ENCODE measurements at regions not wholly inside any gene's neighbourhood (a gene's known extent, or its start where the extent isn't known, plus 50 kb on each side); places are given as distances from the start of the nearest gene placed in this dataset.

GRCh38 chr3:150300852-150301517 lies 107.1 kb upstream of the TSC22D2 start:
- H3K36me3 Mint-ChIP-seq (ENCODE audit: low read depth) = no peaks in the 10 kb centered on the region
- H3K9me3 Mint-ChIP-seq = no peaks in the 10 kb centered on the region
- peaks cover 30% of the 10 kb centered on the region for H3K27me3 Mint-ChIP-seq
- ATAC-seq (no peak), DNase-seq (no peak)
- no peak overlapping the region for H3K4me3 Mint-ChIP-seq
- H3K27ac Mint-ChIP-seq = no peak overlapping the region
- H3K4me1 Mint-ChIP-seq = no peaks in the 10 kb centered on the region

GRCh38 chr3:150300388-150300787 lies 107.7 kb upstream of the TSC22D2 start:
- Mint-ChIP-seq H3K36me3 (ENCODE audit: low read depth) (no peaks in the 10 kb centered on the region), H3K9me3 (no peaks in the 10 kb centered on the region), H3K4me3 (no peak overlapping the region), H3K27me3 (peaks cover 26% of the 10 kb centered on the region), H3K27ac (no peak overlapping the region), H3K4me1 (no peaks in the 10 kb centered on the region)
- no peak for DNase-seq
- no peak for ATAC-seq

- no peak for DNase-seq
- H3K4me3 Mint-ChIP-seq = no peak overlapping the region
- H3K27ac Mint-ChIP-seq = no peak overlapping the region
- peaks cover 19% of the 10 kb centered on the region for H3K27me3 Mint-ChIP-seq
- ATAC-seq = no peak
- H3K9me3 Mint-ChIP-seq = no peaks in the 10 kb centered on the region
- H3K4me1 Mint-ChIP-seq = no peaks in the 10 kb centered on the region
- H3K36me3 Mint-ChIP-seq (ENCODE audit: low read depth) = no peaks in the 10 kb centered on the region
Observed at GRCh38 chr3:150299201-150299600, 108.9 kb upstream of the TSC22D2 start.

DNA sequence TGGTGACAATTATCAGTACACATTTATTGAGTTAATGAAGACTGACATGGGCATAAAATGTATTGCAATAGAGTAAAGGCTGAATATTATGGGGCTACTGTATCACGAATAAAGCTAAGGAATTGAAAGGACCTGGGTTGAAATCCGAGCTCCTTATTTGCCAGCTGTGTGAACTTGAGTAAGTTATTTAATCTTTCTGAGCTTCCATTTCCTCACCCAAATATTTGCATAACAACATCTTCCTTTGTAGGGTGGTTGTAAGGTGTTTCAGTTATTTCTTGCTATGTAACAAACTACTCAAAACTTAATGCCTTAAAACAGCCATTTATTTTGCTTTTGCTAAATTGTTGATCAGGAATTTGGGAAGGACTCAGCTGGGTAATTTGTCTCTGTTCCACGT lies 111.1 kb upstream of the TSC22D2 start:
- ATAC-seq (no peak), DNase-seq (no peak)
- peaks cover 13% of the 10 kb centered on the region for H3K27me3 Mint-ChIP-seq
- H3K4me3 Mint-ChIP-seq = no peak overlapping the region
- no peaks in the 10 kb centered on the region for H3K36me3 Mint-ChIP-seq (ENCODE audit: low read depth)
- no peaks in the 10 kb centered on the region for H3K4me1 Mint-ChIP-seq
- no peak overlapping the region for H3K27ac Mint-ChIP-seq
- no peaks in the 10 kb centered on the region for H3K9me3 Mint-ChIP-seq

- Mint-ChIP-seq H3K4me1 (no peaks in the 10 kb centered on the region), H3K27ac (no peak overlapping the region), H3K4me3 (no peak overlapping the region), H3K27me3 (peaks cover 18% of the 10 kb centered on the region), H3K9me3 (no peaks in the 10 kb centered on the region), H3K36me3 (ENCODE audit: low read depth) (no peaks in the 10 kb centered on the region)
- DNase-seq (no peak), ATAC-seq (no peak)
Observed at GRCh38 chr3:150296123-150296735, 111.9 kb upstream of the TSC22D2 start.

DNA sequence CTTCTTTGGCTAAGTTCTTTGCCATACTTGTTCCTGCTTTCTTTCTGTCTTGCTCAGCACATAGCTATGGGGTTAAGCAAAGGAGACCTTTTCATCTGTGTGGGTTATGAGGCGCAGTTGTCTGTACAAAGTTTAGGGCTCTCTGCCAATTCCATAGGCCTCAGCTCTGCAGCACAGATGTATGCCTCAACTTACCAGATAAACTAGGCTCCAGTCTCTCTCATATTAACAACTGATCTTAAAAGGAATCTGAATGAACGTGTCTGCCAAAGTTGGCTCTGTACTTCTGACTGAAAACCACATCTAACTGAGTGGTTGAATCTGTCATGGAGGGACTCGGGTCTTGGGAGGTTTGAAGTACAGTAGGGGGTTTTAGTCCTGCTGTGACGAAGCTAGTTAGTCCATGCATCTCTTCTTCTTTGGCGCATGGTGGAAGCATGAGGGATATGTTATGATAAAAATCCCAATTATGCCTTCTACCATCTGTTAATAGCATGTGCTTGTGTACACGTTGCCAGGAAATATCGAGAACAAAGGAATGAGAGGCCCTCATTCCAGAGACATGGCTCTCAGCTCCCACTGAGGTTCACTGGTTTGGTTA lies 114.6 kb upstream of the TSC22D2 start:
- no peak for ATAC-seq
- H3K27ac Mint-ChIP-seq = no peak overlapping the region
- H3K36me3 Mint-ChIP-seq (ENCODE audit: low read depth) = no peaks in the 10 kb centered on the region
- no peaks in the 10 kb centered on the region for H3K9me3 Mint-ChIP-seq
- no peak for DNase-seq
- peaks cover 23% of the 10 kb centered on the region for H3K27me3 Mint-ChIP-seq
- H3K4me1 Mint-ChIP-seq = no peaks in the 10 kb centered on the region
- H3K4me3 Mint-ChIP-seq = no peak overlapping the region

- no peaks in the 10 kb centered on the region for H3K4me1 Mint-ChIP-seq
- no peak overlapping the region for H3K27ac Mint-ChIP-seq
- H3K9me3 Mint-ChIP-seq = no peaks in the 10 kb centered on the region
- peaks cover 23% of the 10 kb centered on the region for H3K27me3 Mint-ChIP-seq
- H3K36me3 Mint-ChIP-seq (ENCODE audit: low read depth) = no peaks in the 10 kb centered on the region
- DNase-seq (no peak), ATAC-seq (no peak)
- H3K4me3 Mint-ChIP-seq = no peak overlapping the region
Observed at GRCh38 chr3:150292891-150293290, 115.2 kb upstream of the TSC22D2 start.

GRCh38 chr3:150291515-150291914 lies 116.6 kb upstream of the TSC22D2 start:
- no peak overlapping the region for H3K27ac Mint-ChIP-seq

DNA sequence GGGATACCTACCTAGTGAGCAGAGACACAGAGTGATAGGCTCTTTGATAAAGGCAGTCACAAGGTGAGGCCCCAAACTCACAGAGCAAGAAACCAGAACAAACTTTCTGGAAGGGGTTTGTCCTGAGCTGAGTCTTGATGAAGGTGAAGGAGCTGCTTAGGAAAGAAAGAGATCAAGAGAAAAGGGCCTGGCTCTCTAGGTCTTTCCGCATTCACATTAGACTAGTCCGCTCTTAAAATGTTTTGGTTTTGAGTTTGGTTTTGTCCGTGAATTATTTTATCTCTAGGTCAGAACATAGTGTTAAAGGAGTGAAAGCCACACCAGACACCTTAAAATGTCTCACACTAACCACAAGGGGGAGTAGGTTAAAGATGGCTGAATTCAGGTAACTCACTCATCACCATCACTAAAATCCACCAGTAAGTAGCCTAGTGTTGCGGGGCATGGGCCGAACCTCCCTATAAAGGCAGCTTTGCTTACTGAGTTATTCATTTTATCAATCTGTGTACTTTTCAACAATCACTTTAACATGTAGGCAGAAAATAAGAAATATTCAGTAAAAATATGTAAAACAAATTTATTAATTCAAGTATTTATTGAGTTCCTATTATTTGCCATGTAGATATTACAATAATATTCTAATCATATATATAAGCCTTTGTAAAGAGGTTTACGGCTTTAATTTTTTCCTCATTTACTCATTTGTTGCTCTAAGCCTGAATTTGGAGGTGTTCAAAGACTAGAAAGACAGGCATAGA lies 121.5 kb upstream of the TSC22D2 start:
- Mint-ChIP-seq H3K27me3 (peaks cover 27% of the 10 kb centered on the region), H3K27ac (no peak overlapping the region)
- peak; percentile 4 for DNase-seq

More at GRCh38 chr3:150291515-150291914, 116.6 kb upstream of the TSC22D2 start:
- H3K27me3 Mint-ChIP-seq = peaks cover 25% of the 10 kb centered on the region
- no peak for ATAC-seq
- no peaks in the 10 kb centered on the region for H3K36me3 Mint-ChIP-seq (ENCODE audit: low read depth)
- no peak overlapping the region for H3K4me3 Mint-ChIP-seq
- H3K4me1 Mint-ChIP-seq = no peaks in the 10 kb centered on the region
- DNase-seq = no peak
- no peaks in the 10 kb centered on the region for H3K9me3 Mint-ChIP-seq

GRCh38 chr3:150285601-150286000 lies 122.5 kb upstream of the TSC22D2 start:
- DNase-seq = no peak
- Mint-ChIP-seq H3K36me3 (ENCODE audit: low read depth) (no peaks in the 10 kb centered on the region), H3K4me3 (no peak overlapping the region), H3K9me3 (no peaks in the 10 kb centered on the region), H3K27me3 (peaks cover 20% of the 10 kb centered on the region), H3K27ac (no peak overlapping the region), H3K4me1 (no peaks in the 10 kb centered on the region)
- ATAC-seq = no peak

More for the DNA sequence above, 121.5 kb upstream of the TSC22D2 start:
- no peak overlapping the region for H3K4me3 Mint-ChIP-seq
- no peaks in the 10 kb centered on the region for H3K4me1 Mint-ChIP-seq
- peak; percentile 73 for ATAC-seq
- H3K9me3 Mint-ChIP-seq = no peaks in the 10 kb centered on the region
- no peaks in the 10 kb centered on the region for H3K36me3 Mint-ChIP-seq (ENCODE audit: low read depth)

GRCh38 chr3:150278843-150279381 lies 129.2 kb upstream of the TSC22D2 start:
- Mint-ChIP-seq H3K4me3 (no peak overlapping the region), H3K27ac (no peak overlapping the region), H3K4me1 (no peaks in the 10 kb centered on the region), H3K27me3 (peaks cover 18% of the 10 kb centered on the region), H3K36me3 (ENCODE audit: low read depth) (no peaks in the 10 kb centered on the region), H3K9me3 (no peaks in the 10 kb centered on the region)
- ATAC-seq = no peak
- DNase-seq = no peak

GRCh38 chr3:150278195-150278594 lies 129.9 kb upstream of the TSC22D2 start:
- DNase-seq (no peak), ATAC-seq (no peak)
- Mint-ChIP-seq H3K4me1 (no peaks in the 10 kb centered on the region), H3K27ac (no peak overlapping the region), H3K36me3 (ENCODE audit: low read depth) (no peaks in the 10 kb centered on the region), H3K27me3 (peaks cover 18% of the 10 kb centered on the region), H3K9me3 (no peaks in the 10 kb centered on the region), H3K4me3 (no peak overlapping the region)

- no peak overlapping the region for H3K27ac Mint-ChIP-seq
- no peak for ATAC-seq
- DNase-seq = no peak
- H3K4me1 Mint-ChIP-seq = no peaks in the 10 kb centered on the region
- peaks cover 18% of the 10 kb centered on the region for H3K27me3 Mint-ChIP-seq
- no peak overlapping the region for H3K4me3 Mint-ChIP-seq
- H3K9me3 Mint-ChIP-seq = no peaks in the 10 kb centered on the region
- no peaks in the 10 kb centered on the region for H3K36me3 Mint-ChIP-seq (ENCODE audit: low read depth)
Observed at GRCh38 chr3:150277444-150277843, 130.7 kb upstream of the TSC22D2 start.

DNA sequence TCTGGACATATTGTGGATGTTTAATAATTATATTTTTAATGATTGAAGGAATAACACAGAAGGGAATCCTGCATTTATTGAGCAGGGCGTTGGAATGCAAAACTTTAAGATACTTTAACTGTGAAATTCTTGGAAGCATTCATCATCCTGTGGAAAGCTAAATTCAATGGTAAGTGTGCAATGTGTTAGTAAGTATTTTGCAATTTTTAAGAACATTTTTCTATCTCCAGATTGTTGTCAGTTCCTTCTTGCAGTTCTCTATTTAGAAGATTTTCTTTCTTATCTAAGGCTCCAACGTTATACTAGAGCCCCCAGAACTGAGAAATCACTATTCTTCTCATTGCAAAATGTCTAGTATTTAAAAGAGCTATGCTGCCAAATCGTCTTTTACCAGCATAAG lies 132.2 kb upstream of the TSC22D2 start:
- Mint-ChIP-seq H3K9me3 (no peaks in the 10 kb centered on the region), H3K4me3 (no peak overlapping the region), H3K27me3 (peaks cover 14% of the 10 kb centered on the region), H3K36me3 (ENCODE audit: low read depth) (no peaks in the 10 kb centered on the region), H3K27ac (no peak overlapping the region), H3K4me1 (no peaks in the 10 kb centered on the region)
- ATAC-seq (no peak), DNase-seq (no peak)
